ENCODE measurements at regions not wholly inside any gene's neighbourhood (a gene's known extent, or its start where the extent isn't known, plus 50 kb on each side); places are given as distances from the start of the nearest gene placed in this dataset.
A peak's percentile ranks its signal among the peaks of the same experiment; 100 is the strongest.

GRCh38 chr7:64099656-64100531, 54.7 kb downstream of the ZNF727 start:
- Histone ChIP-seq H3K36me3 (ENCODE audit: control insufficient read depth, insufficient read depth, low read length) (no peaks in the 10 kb centered on the region), H3K9ac (ENCODE audit: low read depth, low read length) (no peak overlapping the region), H3K4me1 (ENCODE audit: control insufficient read depth, insufficient read depth, low read length) (no peaks in the 10 kb centered on the region)

GRCh38 chr7:64101126-64101942, 56.1 kb downstream of the ZNF727 start:
- H3K27me3 ChIP-seq (ENCODE audit: control insufficient read depth, insufficient read depth, low read length) = no peaks in the 10 kb centered on the region
- no peak overlapping the region for H3K27ac ChIP-seq (ENCODE audit: low read depth, low read length)
- H3K4me3 ChIP-seq (ENCODE audit: low read depth, low read length) = peak overlapping the region; percentile 17; the same call in 1 of the 2 replicates
- no peaks in the 10 kb centered on the region for H3K36me3 ChIP-seq (ENCODE audit: control insufficient read depth, insufficient read depth, low read length)
- H3K4me1 ChIP-seq (ENCODE audit: control insufficient read depth, insufficient read depth, low read length) = no peaks in the 10 kb centered on the region
- H3K9me3 ChIP-seq (ENCODE audit: control insufficient read depth, insufficient read depth, low read length) = peaks cover 56% of the 10 kb centered on the region
- H3K9ac ChIP-seq (ENCODE audit: low read depth, low read length) = no peak overlapping the region

More at GRCh38 chr7:64099656-64100531, 54.7 kb downstream of the ZNF727 start:
- peaks cover 66% of the 10 kb centered on the region for H3K9me3 ChIP-seq (ENCODE audit: control insufficient read depth, insufficient read depth, low read length)
- no peak overlapping the region for H3K4me3 ChIP-seq (ENCODE audit: low read depth, low read length)
- no peaks in the 10 kb centered on the region for H3K27me3 ChIP-seq (ENCODE audit: control insufficient read depth, insufficient read depth, low read length)
- no peak overlapping the region for H3K27ac ChIP-seq (ENCODE audit: low read depth, low read length)

GRCh38 chr7:64101943-64102655, 56.9 kb downstream of the ZNF727 start:
- H3K9me3 ChIP-seq (ENCODE audit: control insufficient read depth, insufficient read depth, low read length) = peaks cover 49% of the 10 kb centered on the region
- no peaks in the 10 kb centered on the region for H3K27me3 ChIP-seq (ENCODE audit: control insufficient read depth, insufficient read depth, low read length)

GRCh38 chr7:64102656-64103400, 57.6 kb downstream of the ZNF727 start:
- Histone ChIP-seq H3K9ac (ENCODE audit: low read depth, low read length) (no peak overlapping the region), H3K9me3 (ENCODE audit: control insufficient read depth, insufficient read depth, low read length) (peaks cover 42% of the 10 kb centered on the region), H3K4me1 (ENCODE audit: control insufficient read depth, insufficient read depth, low read length) (no peaks in the 10 kb centered on the region)

More at GRCh38 chr7:64101943-64102655, 56.9 kb downstream of the ZNF727 start:
- no peaks in the 10 kb centered on the region for H3K36me3 ChIP-seq (ENCODE audit: control insufficient read depth, insufficient read depth, low read length)
- no peaks in the 10 kb centered on the region for H3K4me1 ChIP-seq (ENCODE audit: control insufficient read depth, insufficient read depth, low read length)
- H3K9ac ChIP-seq (ENCODE audit: low read depth, low read length) = no peak overlapping the region
- no peak overlapping the region for H3K4me3 ChIP-seq (ENCODE audit: low read depth, low read length)
- H3K27ac ChIP-seq (ENCODE audit: low read depth, low read length) = no peak overlapping the region

GRCh38 chr7:64113981-64114380, 68.7 kb downstream of the ZNF727 start:
- Histone ChIP-seq H3K27ac (ENCODE audit: low read depth, low read length) (no peak overlapping the region), H3K4me3 (ENCODE audit: low read depth, low read length) (no peak overlapping the region), H3K36me3 (ENCODE audit: control insufficient read depth, insufficient read depth, low read length) (no peaks in the 10 kb centered on the region), H3K27me3 (ENCODE audit: control insufficient read depth, insufficient read depth, low read length) (no peaks in the 10 kb centered on the region), H3K9ac (ENCODE audit: low read depth, low read length) (no peak overlapping the region), H3K4me1 (ENCODE audit: control insufficient read depth, insufficient read depth, low read length) (no peaks in the 10 kb centered on the region), H3K9me3 (ENCODE audit: control insufficient read depth, insufficient read depth, low read length) (peaks cover 51% of the 10 kb centered on the region)

More at GRCh38 chr7:64102656-64103400, 57.6 kb downstream of the ZNF727 start:
- Histone ChIP-seq H3K27ac (ENCODE audit: low read depth, low read length) (no peak overlapping the region), H3K4me3 (ENCODE audit: low read depth, low read length) (no peak overlapping the region), H3K36me3 (ENCODE audit: control insufficient read depth, insufficient read depth, low read length) (no peaks in the 10 kb centered on the region), H3K27me3 (ENCODE audit: control insufficient read depth, insufficient read depth, low read length) (no peaks in the 10 kb centered on the region)

- Histone ChIP-seq H3K36me3 (ENCODE audit: control insufficient read depth, insufficient read depth, low read length) (no peaks in the 10 kb centered on the region), H3K9ac (ENCODE audit: low read depth, low read length) (no peak overlapping the region), H3K4me3 (ENCODE audit: low read depth, low read length) (no peak overlapping the region), H3K9me3 (ENCODE audit: control insufficient read depth, insufficient read depth, low read length) (peaks cover 59% of the 10 kb centered on the region), H3K4me1 (ENCODE audit: control insufficient read depth, insufficient read depth, low read length) (no peaks in the 10 kb centered on the region), H3K27ac (ENCODE audit: low read depth, low read length) (no peak overlapping the region), H3K27me3 (ENCODE audit: control insufficient read depth, insufficient read depth, low read length) (no peaks in the 10 kb centered on the region)
Observed at GRCh38 chr7:64114791-64115190, 69.6 kb downstream of the ZNF727 start.

- H3K27me3 ChIP-seq (ENCODE audit: control insufficient read depth, insufficient read depth, low read length) = no peaks in the 10 kb centered on the region
- H3K4me3 ChIP-seq (ENCODE audit: low read depth, low read length) = no peak overlapping the region
- H3K9ac ChIP-seq (ENCODE audit: low read depth, low read length) = no peak overlapping the region
- no peaks in the 10 kb centered on the region for H3K36me3 ChIP-seq (ENCODE audit: control insufficient read depth, insufficient read depth, low read length)
- H3K27ac ChIP-seq (ENCODE audit: low read depth, low read length) = no peak overlapping the region
- H3K4me1 ChIP-seq (ENCODE audit: control insufficient read depth, insufficient read depth, low read length) = no peaks in the 10 kb centered on the region
- H3K9me3 ChIP-seq (ENCODE audit: control insufficient read depth, insufficient read depth, low read length) = peaks cover 95% of the 10 kb centered on the region
Observed at GRCh38 chr7:64131696-64132095, 75.3 kb upstream of the ZNF735 start.

Measured in HUES48 (cell line).